Memory B cell (primary cell): ENCODE measurements at regions not wholly inside any gene's neighbourhood (a gene's known extent, or its start where the extent isn't known, plus 50 kb on each side); places are given as distances from the start of the nearest gene placed in this dataset.

Experiments
- ATAC-seq: fragments of 150-1000 bp; cut with Tn5 transposase; 2 replicates; pipeline ENCODE4 v1.10.0; 2021; ENCODE audit warnings: low read depth, mild to moderate bottlenecking, moderate library complexity
- DNase-seq, 2 donors: peaks; one replicate each; pipeline ENCODE4 v3.0.0; 2022; ENCODE audit warnings: low spot score in 2 of 2
- H3K27ac Mint-ChIP-seq: one replicate; pipeline ENCODE4 v1.8.0; 2022; ENCODE audit warnings: mild to moderate bottlenecking, moderate library complexity, mixed read lengths
- H3K27me3 Mint-ChIP-seq: one replicate; pipeline ENCODE4 v1.8.0; 2022; ENCODE audit warnings: mixed read lengths
- H3K36me3 Mint-ChIP-seq: one replicate; pipeline ENCODE4 v1.8.0; 2022; ENCODE audit warnings: mild to moderate bottlenecking, mixed read lengths
- H3K4me1 Mint-ChIP-seq: one replicate; pipeline ENCODE4 v1.8.0; 2022; ENCODE audit warnings: mixed read lengths
- H3K4me3 Mint-ChIP-seq: one replicate; pipeline ENCODE4 v1.8.0; 2022; ENCODE audit warnings: mild to moderate bottlenecking, moderate library complexity, mixed read lengths
- H3K9me3 Mint-ChIP-seq: one replicate; pipeline ENCODE4 v1.8.0; 2022; ENCODE audit warnings: mixed read lengths

DNA sequence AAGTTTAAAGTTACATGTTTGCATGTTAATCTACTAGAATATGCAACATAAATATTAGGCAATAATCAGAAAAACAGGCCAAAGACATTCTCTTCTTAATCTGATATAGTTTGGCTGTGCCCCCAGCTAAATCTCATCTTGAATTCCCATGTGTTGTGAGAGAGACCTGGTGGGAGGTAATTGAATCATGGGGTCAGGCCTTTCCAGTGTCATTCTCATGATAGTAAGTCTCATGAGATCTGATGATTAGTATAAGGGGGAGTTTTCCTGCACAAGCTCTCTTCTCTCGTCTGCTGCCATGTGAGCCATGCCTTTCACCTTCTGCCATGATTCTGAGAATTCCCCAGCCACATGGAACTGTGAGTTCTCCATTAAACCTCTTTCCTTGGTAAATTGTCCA, 1241.7 kb upstream of the ADGRB3 start:
- Mint-ChIP-seq H3K9me3 (peaks cover 3% of the 10 kb centered on the region), H3K4me3 (no peak overlapping the region), H3K27me3 (no peaks in the 10 kb centered on the region), H3K4me1 (no peaks in the 10 kb centered on the region), H3K27ac (no peak overlapping the region), H3K36me3 (no peaks in the 10 kb centered on the region)
- ATAC-seq (no peak), DNase-seq (no peak)

- Mint-ChIP-seq H3K27ac (no peak overlapping the region), H3K9me3 (peaks cover 5% of the 10 kb centered on the region)
These were observed 1243.1 kb upstream of the ADGRB3 start for GRCh38 chr6:67391955-67392354.

DNA sequence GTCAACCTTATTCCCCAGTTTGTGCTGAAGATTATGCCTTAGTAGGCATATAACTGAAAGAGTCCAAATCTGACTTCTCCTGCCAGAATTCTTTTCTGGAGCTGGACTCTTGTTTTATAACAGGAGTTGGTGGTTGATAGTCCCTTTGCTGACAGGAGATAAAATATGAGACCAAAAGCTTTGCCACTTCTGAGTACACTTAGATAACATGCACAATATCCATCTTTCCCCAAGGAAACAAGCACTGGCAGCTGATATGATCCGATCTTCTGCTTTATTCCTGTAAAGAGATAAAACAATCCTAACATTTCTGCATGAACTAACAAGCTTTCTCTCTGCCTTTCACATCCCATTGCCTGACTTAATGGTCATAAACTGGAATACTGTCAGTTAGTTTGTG, 1265.4 kb upstream of the ADGRB3 start:
- no peak overlapping the region for H3K27ac Mint-ChIP-seq
- H3K4me3 Mint-ChIP-seq = no peak overlapping the region
- ATAC-seq (no peak), DNase-seq (no peak)
- no peaks in the 10 kb centered on the region for H3K4me1 Mint-ChIP-seq
- H3K27me3 Mint-ChIP-seq = no peaks in the 10 kb centered on the region
- H3K36me3 Mint-ChIP-seq = no peaks in the 10 kb centered on the region
- no peaks in the 10 kb centered on the region for H3K9me3 Mint-ChIP-seq

More at GRCh38 chr6:67391955-67392354, 1243.1 kb upstream of the ADGRB3 start:
- no peaks in the 10 kb centered on the region for H3K27me3 Mint-ChIP-seq
- ATAC-seq = no peak
- H3K4me1 Mint-ChIP-seq = no peaks in the 10 kb centered on the region
- no peaks in the 10 kb centered on the region for H3K36me3 Mint-ChIP-seq
- DNase-seq = no peak
- no peak overlapping the region for H3K4me3 Mint-ChIP-seq

DNA sequence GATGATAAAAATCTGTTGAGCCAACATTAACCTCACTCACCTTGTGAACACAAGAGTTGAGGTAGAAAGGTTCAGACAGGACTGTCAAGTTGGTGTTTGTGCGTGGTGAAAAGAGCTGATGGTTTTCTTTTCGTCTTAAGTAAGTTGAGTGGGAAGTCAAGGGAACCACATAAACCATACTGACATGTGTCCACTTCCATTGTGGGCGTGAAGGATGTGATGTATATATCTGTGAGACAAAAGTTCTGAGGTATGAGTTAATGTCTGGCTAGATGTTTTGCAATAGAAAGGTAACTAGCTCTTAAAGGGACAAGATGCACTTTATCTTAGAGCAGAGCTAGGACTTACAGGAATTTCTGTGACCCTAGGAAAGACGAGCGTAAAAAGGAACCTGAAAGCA, 1272.1 kb upstream of the ADGRB3 start:
- H3K27ac Mint-ChIP-seq = no peak overlapping the region
- H3K4me3 Mint-ChIP-seq = no peak overlapping the region
- DNase-seq = no peak
- ATAC-seq = no peak
- H3K27me3 Mint-ChIP-seq = no peaks in the 10 kb centered on the region
- H3K4me1 Mint-ChIP-seq = peaks cover 3% of the 10 kb centered on the region
- peaks cover 3% of the 10 kb centered on the region for H3K9me3 Mint-ChIP-seq
- no peaks in the 10 kb centered on the region for H3K36me3 Mint-ChIP-seq

- ATAC-seq = no peak
- Mint-ChIP-seq H3K27me3 (no peaks in the 10 kb centered on the region), H3K4me1 (peaks cover 3% of the 10 kb centered on the region), H3K36me3 (no peaks in the 10 kb centered on the region), H3K9me3 (peaks cover 3% of the 10 kb centered on the region), H3K27ac (no peak overlapping the region), H3K4me3 (no peak overlapping the region)
- no peak for DNase-seq
These were observed 1273.8 kb upstream of the ADGRB3 start for GRCh38 chr6:67361264-67361663.

DNA sequence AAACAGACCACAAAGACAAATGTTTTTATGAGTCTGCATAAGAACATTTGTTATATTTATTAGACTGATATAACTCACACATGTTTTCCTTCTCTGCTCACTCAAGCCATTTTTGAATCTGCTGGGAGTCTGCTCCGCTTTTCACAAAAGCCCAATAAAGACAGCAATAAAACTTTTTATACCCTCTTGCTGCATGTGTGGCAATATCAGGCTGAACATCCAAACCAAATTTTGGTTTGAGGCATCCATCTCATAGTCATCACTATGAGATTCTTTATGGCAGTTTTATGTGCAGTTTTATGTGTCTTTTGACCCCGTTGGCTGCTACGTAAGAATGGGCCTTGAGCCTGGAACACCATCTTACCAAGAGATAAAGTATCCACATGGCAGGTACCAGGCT, 1276.8 kb upstream of the ADGRB3 start:
- Mint-ChIP-seq H3K9me3 (peaks cover 7% of the 10 kb centered on the region), H3K36me3 (no peaks in the 10 kb centered on the region), H3K27ac (no peak overlapping the region), H3K27me3 (no peaks in the 10 kb centered on the region), H3K4me1 (peaks cover 3% of the 10 kb centered on the region), H3K4me3 (no peak overlapping the region)
- ATAC-seq (no peak), DNase-seq (no peak)

GRCh38 chr6:67353861-67354260, 1281.2 kb upstream of the ADGRB3 start:
- H3K9me3 Mint-ChIP-seq = peaks cover 4% of the 10 kb centered on the region
- no peaks in the 10 kb centered on the region for H3K4me1 Mint-ChIP-seq
- no peak overlapping the region for H3K4me3 Mint-ChIP-seq
- DNase-seq = no peak
- no peaks in the 10 kb centered on the region for H3K36me3 Mint-ChIP-seq
- H3K27ac Mint-ChIP-seq = no peak overlapping the region
- no peaks in the 10 kb centered on the region for H3K27me3 Mint-ChIP-seq
- no peak for ATAC-seq

GRCh38 chr6:67352717-67353116, 1282.4 kb upstream of the ADGRB3 start:
- Mint-ChIP-seq H3K36me3 (no peaks in the 10 kb centered on the region), H3K27ac (no peak overlapping the region), H3K4me3 (no peak overlapping the region), H3K27me3 (no peaks in the 10 kb centered on the region), H3K4me1 (no peaks in the 10 kb centered on the region), H3K9me3 (peaks cover 4% of the 10 kb centered on the region)
- no peak for DNase-seq
- no peak for ATAC-seq

DNA sequence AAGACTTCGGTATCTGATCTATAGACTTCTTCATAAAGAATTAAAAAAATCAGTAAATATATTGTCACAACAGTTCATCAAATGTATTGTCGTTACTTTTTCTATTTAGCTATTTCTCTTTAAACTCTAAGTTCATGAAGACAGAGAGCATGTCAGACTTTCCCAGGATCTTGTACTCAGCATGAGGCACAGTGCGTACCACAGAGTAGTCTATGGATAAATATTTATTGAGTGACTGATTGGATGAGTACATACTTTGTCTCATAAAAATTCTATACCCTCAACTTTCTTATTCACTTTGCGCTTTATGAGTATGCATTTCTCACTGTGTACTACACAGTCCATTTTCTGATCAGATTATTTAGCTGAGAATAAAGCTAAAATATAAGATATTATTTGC, 1284.4 kb upstream of the ADGRB3 start:
- DNase-seq = no peak
- no peak overlapping the region for H3K27ac Mint-ChIP-seq
- H3K36me3 Mint-ChIP-seq = no peaks in the 10 kb centered on the region
- no peaks in the 10 kb centered on the region for H3K4me1 Mint-ChIP-seq
- H3K4me3 Mint-ChIP-seq = no peak overlapping the region
- H3K9me3 Mint-ChIP-seq = peaks cover 2% of the 10 kb centered on the region
- no peaks in the 10 kb centered on the region for H3K27me3 Mint-ChIP-seq
- ATAC-seq = no peak

DNA sequence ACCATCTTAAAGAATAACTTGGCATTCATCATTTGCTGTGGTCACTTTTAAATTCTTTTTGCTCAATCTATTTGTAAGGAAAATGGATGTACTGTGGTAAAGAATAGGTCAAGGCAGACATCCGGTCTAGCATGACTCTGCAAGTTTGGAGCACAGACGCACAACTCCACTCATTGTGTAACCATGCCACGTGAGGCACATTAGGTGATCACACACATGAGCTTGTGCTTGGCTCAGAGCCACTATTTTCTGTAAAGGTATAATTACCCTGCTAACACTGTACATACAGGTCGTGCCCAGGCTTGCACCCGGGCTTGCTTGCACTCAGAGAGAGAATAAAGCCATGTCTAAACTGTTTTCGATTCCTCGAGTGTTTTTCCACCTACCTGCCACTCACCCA, 1289.1 kb upstream of the ADGRB3 start:
- no peaks in the 10 kb centered on the region for H3K9me3 Mint-ChIP-seq
- H3K27me3 Mint-ChIP-seq = no peaks in the 10 kb centered on the region

GRCh38 chr6:67336014-67336413, 1299.1 kb upstream of the ADGRB3 start:
- no peaks in the 10 kb centered on the region for H3K4me1 Mint-ChIP-seq
- no peaks in the 10 kb centered on the region for H3K27me3 Mint-ChIP-seq
- no peak for DNase-seq
- H3K4me3 Mint-ChIP-seq = no peak overlapping the region
- ATAC-seq = no peak
- peaks cover 3% of the 10 kb centered on the region for H3K9me3 Mint-ChIP-seq
- no peak overlapping the region for H3K27ac Mint-ChIP-seq
- H3K36me3 Mint-ChIP-seq = no peaks in the 10 kb centered on the region

More for the DNA sequence above, 1289.1 kb upstream of the ADGRB3 start:
- no peaks in the 10 kb centered on the region for H3K4me1 Mint-ChIP-seq
- DNase-seq = no peak
- no peak for ATAC-seq
- no peaks in the 10 kb centered on the region for H3K36me3 Mint-ChIP-seq
- no peak overlapping the region for H3K27ac Mint-ChIP-seq
- no peak overlapping the region for H3K4me3 Mint-ChIP-seq

DNA sequence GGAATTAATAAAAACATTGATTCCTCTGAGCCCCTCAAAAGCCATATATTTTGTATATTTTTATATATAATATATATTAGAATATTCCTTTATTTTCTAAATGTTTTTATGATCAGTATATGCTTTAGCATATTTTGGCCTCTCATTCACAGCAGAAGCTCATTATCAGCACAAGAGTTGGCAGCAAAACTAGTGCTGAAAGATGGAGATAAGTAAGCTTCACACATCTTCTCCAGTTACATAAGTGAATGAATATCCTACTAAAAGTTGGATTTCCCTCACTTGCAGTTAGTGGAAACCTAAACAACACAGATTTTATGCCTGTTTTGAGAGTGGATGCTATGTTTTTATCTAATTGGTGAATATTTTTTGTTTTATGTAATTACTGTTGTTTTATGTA, 1303.8 kb upstream of the ADGRB3 start:
- no peaks in the 10 kb centered on the region for H3K27me3 Mint-ChIP-seq
- H3K9me3 Mint-ChIP-seq = peaks cover 2% of the 10 kb centered on the region
- H3K4me1 Mint-ChIP-seq = no peaks in the 10 kb centered on the region
- no peak overlapping the region for H3K27ac Mint-ChIP-seq
- no peak for ATAC-seq
- H3K4me3 Mint-ChIP-seq = no peak overlapping the region
- DNase-seq = no peak
- H3K36me3 Mint-ChIP-seq = no peaks in the 10 kb centered on the region

- Mint-ChIP-seq H3K27ac (no peak overlapping the region), H3K36me3 (no peaks in the 10 kb centered on the region), H3K4me1 (no peaks in the 10 kb centered on the region), H3K9me3 (peaks cover 2% of the 10 kb centered on the region), H3K4me3 (no peak overlapping the region), H3K27me3 (no peaks in the 10 kb centered on the region)
- DNase-seq (no peak), ATAC-seq (no peak)
These were observed 1306.8 kb upstream of the ADGRB3 start for GRCh38 chr6:67328269-67328668.

DNA sequence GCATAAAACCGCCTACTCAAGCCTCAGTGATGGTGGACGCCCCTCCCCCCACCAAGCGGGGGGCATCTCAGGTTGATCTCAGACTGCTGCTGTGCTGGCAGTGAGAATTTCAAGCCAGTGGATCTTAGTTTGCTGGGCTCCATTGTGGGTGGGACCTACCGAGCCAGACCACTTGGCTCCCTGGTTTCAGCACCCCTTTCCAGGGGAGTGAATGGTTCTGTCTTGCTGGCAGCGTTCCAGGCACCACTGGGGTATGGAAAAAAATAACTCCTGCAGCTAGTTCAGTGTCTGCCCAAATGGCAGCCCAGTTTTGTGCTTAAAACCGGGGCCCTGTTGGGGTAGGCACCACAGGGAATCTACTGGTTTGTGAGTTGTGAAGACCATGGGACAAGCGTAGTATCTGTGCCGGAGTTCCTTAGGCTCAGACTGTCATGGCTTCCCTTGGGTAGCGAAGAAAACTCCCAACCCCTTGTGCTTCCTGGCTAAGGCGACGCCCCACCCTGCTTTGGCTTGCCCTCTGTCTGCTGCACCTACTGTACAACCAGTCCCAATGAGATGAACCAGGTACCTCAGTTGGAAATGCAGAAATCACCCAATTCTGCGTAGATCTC, 1334.5 kb upstream of the ADGRB3 start:
- H3K9me3 Mint-ChIP-seq = peaks cover 9% of the 10 kb centered on the region
- DNase-seq = no peak
- no peaks in the 10 kb centered on the region for H3K4me1 Mint-ChIP-seq
- no peaks in the 10 kb centered on the region for H3K27me3 Mint-ChIP-seq
- no peaks in the 10 kb centered on the region for H3K36me3 Mint-ChIP-seq
- no peak overlapping the region for H3K4me3 Mint-ChIP-seq
- no peak for ATAC-seq
- no peak overlapping the region for H3K27ac Mint-ChIP-seq

GRCh38 chr6:67292169-67292568, 1342.9 kb upstream of the ADGRB3 start:
- H3K27me3 Mint-ChIP-seq = no peaks in the 10 kb centered on the region
- no peak overlapping the region for H3K27ac Mint-ChIP-seq

More at GRCh38 chr6:67292169-67292568, 1342.9 kb upstream of the ADGRB3 start:
- DNase-seq = no peak
- H3K4me3 Mint-ChIP-seq = no peak overlapping the region
- ATAC-seq = no peak
- no peaks in the 10 kb centered on the region for H3K36me3 Mint-ChIP-seq
- H3K4me1 Mint-ChIP-seq = no peaks in the 10 kb centered on the region
- no peaks in the 10 kb centered on the region for H3K9me3 Mint-ChIP-seq
